BLaER1 (cell line): ENCODE measurements at regions not wholly inside any gene's neighbourhood (a gene's known extent, or its start where the extent isn't known, plus 50 kb on each side); places are given as distances from the start of the nearest gene placed in this dataset.

Experiments
- H3K27ac ChIP-seq: shearing (Covaris generic); formaldehyde crosslinking; 2 replicates; pipeline ENCODE4 v1.8.1; 2022
- H3K27me3 ChIP-seq: shearing (Covaris generic); formaldehyde crosslinking; 2 replicates; pipeline ENCODE4 v1.8.1; 2022
- H3K36me3 ChIP-seq: shearing (Covaris generic); formaldehyde crosslinking; 2 replicates; pipeline ENCODE4 v1.8.1; 2022
- H3K4me1 ChIP-seq: shearing (Covaris generic); formaldehyde crosslinking; 2 replicates; pipeline ENCODE4 v1.8.1; 2022
- H3K4me2 ChIP-seq: shearing (Covaris generic); formaldehyde crosslinking; 2 replicates; pipeline ENCODE4 v1.8.1; 2022
- H3K4me3 ChIP-seq: shearing (Covaris generic); formaldehyde crosslinking; 2 replicates; pipeline ENCODE4 v1.8.1; 2022
- H3K9ac ChIP-seq: shearing (Covaris generic); formaldehyde crosslinking; 2 replicates; pipeline ENCODE4 v1.8.1; 2022
- H3K9me3 ChIP-seq: shearing (Covaris generic); formaldehyde crosslinking; 2 replicates; pipeline ENCODE4 v1.8.1; 2022
- H4K20me1 ChIP-seq: shearing (Covaris generic); formaldehyde crosslinking; 2 replicates; pipeline ENCODE4 v1.8.1; 2022
- Cebpa-rat ChIP-seq: shearing (Covaris generic); IDR thresholded peaks from 2 replicates; pipeline ENCODE4 v1.8.1; 2022

GRCh38 chr6:148182378-148182777 lies 160.3 kb upstream of the SASH1 start:
- Histone ChIP-seq H3K36me3 (no peaks in the 10 kb centered on the region), H3K4me1 (peaks cover 8% of the 10 kb centered on the region), H3K27ac (no peak overlapping the region), H3K9me3 (no peaks in the 10 kb centered on the region), H3K27me3 (no peaks in the 10 kb centered on the region), H4K20me1 (no peaks in the 10 kb centered on the region), H3K4me3 (no peak overlapping the region), H3K4me2 (peak overlapping the region; percentile 42), H3K9ac (no peak overlapping the region)
- no peak for TF ChIP-seq Cebpa-rat

- no peaks in the 10 kb centered on the region for H3K9me3 ChIP-seq
- H3K4me2 ChIP-seq, result no peak overlapping the region
- H3K27ac ChIP-seq, result no peak overlapping the region
- no peak overlapping the region for H3K4me3 ChIP-seq
- no peaks in the 10 kb centered on the region for H3K27me3 ChIP-seq
- H4K20me1 ChIP-seq, result no peaks in the 10 kb centered on the region
- TF ChIP-seq Cebpa-rat, result no peak
- no peaks in the 10 kb centered on the region for H3K36me3 ChIP-seq
- H3K4me1 ChIP-seq, result peaks cover 8% of the 10 kb centered on the region
- H3K9ac ChIP-seq, result no peak overlapping the region
Measured at GRCh38 chr6:148183776-148184175, 158.9 kb upstream of the SASH1 start.

- H3K27ac ChIP-seq, result no peak overlapping the region
- H3K9me3 ChIP-seq, result no peaks in the 10 kb centered on the region
- H3K27me3 ChIP-seq, result no peaks in the 10 kb centered on the region; the same call in 1 of the 2 replicates
- H3K9ac ChIP-seq, result no peak overlapping the region
- no peaks in the 10 kb centered on the region for H3K36me3 ChIP-seq
- H4K20me1 ChIP-seq, result no peaks in the 10 kb centered on the region
- peaks cover 7% of the 10 kb centered on the region for H3K4me1 ChIP-seq
- TF ChIP-seq Cebpa-rat, result no peak
- no peak overlapping the region for H3K4me3 ChIP-seq
- H3K4me2 ChIP-seq, result no peak overlapping the region
Measured at GRCh38 chr6:148186916-148187315, 155.7 kb upstream of the SASH1 start.

GRCh38 chr6:148192310-148192709 lies 150.3 kb upstream of the SASH1 start:
- H3K4me3 ChIP-seq, result no peak overlapping the region
- no peaks in the 10 kb centered on the region for H3K9me3 ChIP-seq
- no peaks in the 10 kb centered on the region for H3K4me1 ChIP-seq
- no peaks in the 10 kb centered on the region for H4K20me1 ChIP-seq
- no peak overlapping the region for H3K27ac ChIP-seq
- no peak overlapping the region for H3K9ac ChIP-seq
- no peak for TF ChIP-seq Cebpa-rat
- H3K27me3 ChIP-seq, result no peaks in the 10 kb centered on the region; the same call in 1 of the 2 replicates
- H3K4me2 ChIP-seq, result no peak overlapping the region
- H3K36me3 ChIP-seq, result no peaks in the 10 kb centered on the region

- Histone ChIP-seq H3K4me3 (no peak overlapping the region), H3K4me1 (no peaks in the 10 kb centered on the region), H4K20me1 (no peaks in the 10 kb centered on the region), H3K9ac (no peak overlapping the region), H3K27me3 (peaks cover 5% of the 10 kb centered on the region), H3K9me3 (no peaks in the 10 kb centered on the region), H3K4me2 (no peak overlapping the region), H3K27ac (no peak overlapping the region), H3K36me3 (no peaks in the 10 kb centered on the region)
- TF ChIP-seq Cebpa-rat, result no peak
Measured at GRCh38 chr6:148193063-148193680, 149.5 kb upstream of the SASH1 start.

- Histone ChIP-seq H3K36me3 (no peaks in the 10 kb centered on the region), H3K9me3 (no peaks in the 10 kb centered on the region), H3K4me1 (no peaks in the 10 kb centered on the region), H3K4me2 (no peak overlapping the region), H3K27ac (no peak overlapping the region), H3K4me3 (no peak overlapping the region), H3K9ac (no peak overlapping the region), H4K20me1 (no peaks in the 10 kb centered on the region; the same call in 1 of the 2 replicates), H3K27me3 (peaks cover 16% of the 10 kb centered on the region)
- TF ChIP-seq Cebpa-rat, result no peak
Measured at GRCh38 chr6:148195511-148195910, 147.1 kb upstream of the SASH1 start.

- Histone ChIP-seq H3K4me1 (peaks cover 16% of the 10 kb centered on the region), H3K27me3 (peaks cover 48% of the 10 kb centered on the region), H3K36me3 (no peaks in the 10 kb centered on the region), H3K4me3 (no peak overlapping the region), H3K9ac (no peak overlapping the region), H3K27ac (no peak overlapping the region), H4K20me1 (peaks cover 30% of the 10 kb centered on the region; the same call in 1 of the 2 replicates), H3K9me3 (no peaks in the 10 kb centered on the region), H3K4me2 (no peak overlapping the region)
- TF ChIP-seq Cebpa-rat, result no peak
Measured at GRCh38 chr6:148199584-148199983, 143.1 kb upstream of the SASH1 start.

- Histone ChIP-seq H3K9ac (no peak overlapping the region), H3K4me3 (no peak overlapping the region), H3K27ac (no peak overlapping the region), H3K9me3 (no peaks in the 10 kb centered on the region), H4K20me1 (peaks cover 35% of the 10 kb centered on the region; the same call in 1 of the 2 replicates), H3K36me3 (no peaks in the 10 kb centered on the region), H3K27me3 (peaks cover 55% of the 10 kb centered on the region), H3K4me1 (peaks cover 22% of the 10 kb centered on the region), H3K4me2 (no peak overlapping the region)
- no peak for TF ChIP-seq Cebpa-rat
Measured at GRCh38 chr6:148200293-148200692, 142.3 kb upstream of the SASH1 start.

- TF ChIP-seq Cebpa-rat, result no peak
- H4K20me1 ChIP-seq, result peaks cover 40% of the 10 kb centered on the region; the same call in 1 of the 2 replicates
- peaks cover 60% of the 10 kb centered on the region for H3K27me3 ChIP-seq
- no peak overlapping the region for H3K4me3 ChIP-seq
- no peaks in the 10 kb centered on the region for H3K36me3 ChIP-seq
- no peak overlapping the region for H3K27ac ChIP-seq
- H3K4me1 ChIP-seq, result peaks cover 22% of the 10 kb centered on the region
- no peak overlapping the region for H3K9ac ChIP-seq
- H3K9me3 ChIP-seq, result no peaks in the 10 kb centered on the region
- H3K4me2 ChIP-seq, result no peak overlapping the region
Measured at GRCh38 chr6:148200781-148201180, 141.9 kb upstream of the SASH1 start.

- Histone ChIP-seq H3K9ac (no peak overlapping the region), H3K4me2 (peak overlapping the region; percentile 67), H3K36me3 (no peaks in the 10 kb centered on the region), H3K27ac (no peak overlapping the region), H3K4me3 (no peak overlapping the region), H4K20me1 (peaks cover 48% of the 10 kb centered on the region; the same call in 1 of the 2 replicates), H3K4me1 (peaks cover 22% of the 10 kb centered on the region), H3K9me3 (no peaks in the 10 kb centered on the region), H3K27me3 (peaks cover 81% of the 10 kb centered on the region)
- TF ChIP-seq Cebpa-rat, result no peak
Measured at GRCh38 chr6:148203281-148203925, 139.2 kb upstream of the SASH1 start.
